ENCODE measurements at regions not wholly inside any gene's neighbourhood (a gene's known extent, or its start where the extent isn't known, plus 50 kb on each side); places are given as distances from the start of the nearest gene placed in this dataset.

DNA sequence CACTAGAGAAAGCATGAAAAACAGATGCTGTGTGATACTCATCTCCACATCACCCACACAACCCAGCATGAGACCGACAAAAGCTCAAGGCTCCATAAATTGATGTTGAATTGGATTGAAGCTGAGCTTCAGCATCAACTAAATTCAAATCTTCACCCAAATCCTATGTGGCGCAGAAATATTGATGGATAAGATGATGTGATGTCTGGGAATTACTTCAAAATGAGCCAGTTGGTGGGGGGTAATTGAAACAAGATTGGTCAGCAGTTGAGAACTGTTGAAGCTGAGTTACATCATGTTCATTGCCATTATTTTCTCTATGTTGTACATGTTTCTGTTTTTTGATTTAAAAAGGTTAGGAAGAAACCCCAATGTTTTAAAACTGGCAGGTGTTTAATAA, 166.5 kb upstream of the STS start:
- ChIA-PET CTCF (interaction anchor here (0.8 kb wide), 1 partner anchor 16 kb away, joined by 3 read pairs; no protein-coding TSS in a partner anchor), POLR2A (no interaction called here)
- DNase-seq (ENCODE audit: extremely low spot score) = no peak
- no peak for TF ChIP-seq CTCF (IDR thresholded peaks at IDR 0.05; ENCODE audit: control extremely low read depth, extremely low read depth, low read depth, missing control alignments)

DNA sequence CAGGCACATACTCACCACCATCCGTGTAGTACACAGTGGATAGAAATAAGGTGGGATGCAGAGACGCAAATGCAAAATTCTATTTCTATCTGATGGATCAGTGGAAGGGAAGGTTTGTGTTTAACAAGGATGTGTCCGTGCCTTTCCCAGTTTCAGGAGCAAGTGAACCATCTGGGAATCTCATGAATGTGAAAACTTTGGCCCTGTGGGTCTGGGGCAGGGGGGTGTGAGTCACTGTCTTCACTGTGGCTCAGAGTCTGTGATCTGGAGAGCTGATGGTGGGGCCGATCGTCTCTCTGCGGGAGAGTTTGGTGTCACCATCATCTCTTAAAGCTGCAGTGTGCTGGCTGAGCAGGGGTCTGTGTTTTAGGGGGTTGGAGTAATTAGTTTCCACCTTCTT, 179.3 kb upstream of the STS start:
- ChIA-PET POLR2A (no interaction called here), CTCF (no interaction called here)
- no peak for TF ChIP-seq CTCF (IDR thresholded peaks at IDR 0.05; ENCODE audit: control extremely low read depth, extremely low read depth, low read depth, missing control alignments)
- DNase-seq (ENCODE audit: extremely low spot score) = no peak

- CTCF ChIA-PET = no interaction called here
- TF ChIP-seq CTCF (IDR thresholded peaks at IDR 0.05; ENCODE audit: control extremely low read depth, extremely low read depth, low read depth, missing control alignments) = no peak
- POLR2A ChIA-PET = no interaction called here
- DNase-seq (ENCODE audit: extremely low spot score) = no peak
Measured at GRCh38 chrX:6965729-6966128, 181.8 kb upstream of the STS start.

GRCh38 chrX:6962006-6962355, 185.5 kb upstream of the STS start:
- TF ChIP-seq CTCF (IDR thresholded peaks at IDR 0.05; ENCODE audit: control extremely low read depth, extremely low read depth, low read depth, missing control alignments) = no peak
- CTCF ChIA-PET = no interaction called here
- DNase-seq (ENCODE audit: extremely low spot score) = no peak
- POLR2A ChIA-PET = no interaction called here

- ChIA-PET POLR2A (no interaction called here), CTCF (no interaction called here)
- DNase-seq (ENCODE audit: extremely low spot score) = no peak
- TF ChIP-seq CTCF (IDR thresholded peaks at IDR 0.05; ENCODE audit: control extremely low read depth, extremely low read depth, low read depth, missing control alignments) = no peak
Measured at GRCh38 chrX:6961286-6962005, 186.1 kb upstream of the STS start.

- POLR2A ChIA-PET = no interaction called here
- DNase-seq (ENCODE audit: extremely low spot score) = no peak
- CTCF ChIA-PET = no interaction called here
- no peak for TF ChIP-seq CTCF (IDR thresholded peaks at IDR 0.05; ENCODE audit: control extremely low read depth, extremely low read depth, low read depth, missing control alignments)
Measured at GRCh38 chrX:6959006-6959405, 188.5 kb upstream of the STS start.

- no peak for DNase-seq (ENCODE audit: extremely low spot score)
- POLR2A ChIA-PET = no interaction called here
- TF ChIP-seq CTCF (IDR thresholded peaks at IDR 0.05; ENCODE audit: control extremely low read depth, extremely low read depth, low read depth, missing control alignments) = no peak
- CTCF ChIA-PET = no interaction called here
Measured at GRCh38 chrX:6954836-6955235, 192.7 kb upstream of the STS start.

Measured in GM10248 (cell line).